Left renal pelvis (tissue), 4 donors: ENCODE measurements at regions not wholly inside any gene's neighbourhood (a gene's known extent, or its start where the extent isn't known, plus 50 kb on each side); places are given as distances from the start of the nearest gene placed in this dataset.

Experiments used
- DNase-seq, 4 donors: peaks; one replicate each; pipeline ENCODE4 v3.0.0-alpha.2; 2013; ENCODE audit warnings: low read depth in 4 of 4, low spot score in 3 of 4

DNA sequence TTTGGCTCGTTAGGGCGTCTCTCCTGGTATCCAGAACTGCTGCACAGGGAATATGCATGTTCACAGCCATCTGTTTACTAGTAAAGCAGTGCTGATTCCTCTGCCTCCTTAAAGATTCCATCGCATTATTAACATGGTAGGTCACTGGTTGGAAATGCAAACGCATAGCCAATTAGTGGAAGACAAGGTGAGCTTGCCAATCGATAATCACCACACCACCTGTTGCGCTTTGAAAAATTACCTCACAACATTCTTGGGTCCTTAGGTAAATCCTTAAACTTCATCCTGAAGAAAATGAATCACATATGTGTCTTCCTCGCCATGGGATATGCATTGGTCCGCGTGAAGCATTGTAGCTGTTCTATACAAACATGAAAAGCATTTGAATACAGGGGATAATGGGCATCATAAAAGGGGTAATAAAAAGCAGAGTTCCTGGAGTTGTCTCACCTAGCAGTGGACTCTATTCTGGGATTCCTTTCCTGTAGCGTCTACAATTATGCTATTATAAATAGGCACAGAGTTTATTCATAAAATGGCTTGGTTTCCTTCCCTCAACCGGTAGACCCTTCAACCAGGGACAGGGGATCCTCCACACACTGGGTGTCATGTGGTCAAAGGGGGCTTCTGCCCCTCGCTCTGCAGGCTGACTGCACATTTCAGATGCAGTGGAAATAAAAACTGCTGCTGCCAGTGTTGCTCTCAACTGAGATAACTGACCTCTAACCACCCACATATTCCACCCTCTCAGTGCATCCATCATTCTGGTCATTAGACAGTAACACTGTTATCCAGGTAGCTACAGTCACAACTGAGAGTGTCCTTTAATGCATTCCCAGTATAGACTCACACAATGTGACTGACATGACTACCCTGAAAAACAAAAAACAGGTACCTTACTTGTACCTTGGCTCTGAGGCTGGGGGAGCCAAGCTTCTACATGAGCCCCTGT is 389.2 kb upstream of the NFE2L3 start:
- no peak for DNase-seq

DNA sequence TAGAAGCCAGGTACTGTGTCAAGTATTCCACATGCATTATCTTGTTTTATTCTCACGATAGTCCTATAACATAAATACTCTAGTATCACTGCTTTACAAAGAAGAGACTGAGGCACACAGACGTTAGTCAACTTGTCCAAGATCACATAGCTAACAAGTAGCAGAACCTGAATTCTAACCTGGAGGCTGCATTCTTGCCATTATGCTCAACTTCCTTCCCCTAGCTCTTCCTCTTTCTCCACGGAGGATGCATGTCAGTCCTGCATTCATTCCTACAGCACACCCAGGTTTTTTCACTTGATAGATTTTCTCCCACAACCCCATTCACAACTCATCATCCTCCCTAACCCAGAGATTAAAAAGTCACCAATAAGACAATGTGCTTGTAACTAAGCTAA is 388.5 kb upstream of the NFE2L3 start:
- no peak for DNase-seq

DNA sequence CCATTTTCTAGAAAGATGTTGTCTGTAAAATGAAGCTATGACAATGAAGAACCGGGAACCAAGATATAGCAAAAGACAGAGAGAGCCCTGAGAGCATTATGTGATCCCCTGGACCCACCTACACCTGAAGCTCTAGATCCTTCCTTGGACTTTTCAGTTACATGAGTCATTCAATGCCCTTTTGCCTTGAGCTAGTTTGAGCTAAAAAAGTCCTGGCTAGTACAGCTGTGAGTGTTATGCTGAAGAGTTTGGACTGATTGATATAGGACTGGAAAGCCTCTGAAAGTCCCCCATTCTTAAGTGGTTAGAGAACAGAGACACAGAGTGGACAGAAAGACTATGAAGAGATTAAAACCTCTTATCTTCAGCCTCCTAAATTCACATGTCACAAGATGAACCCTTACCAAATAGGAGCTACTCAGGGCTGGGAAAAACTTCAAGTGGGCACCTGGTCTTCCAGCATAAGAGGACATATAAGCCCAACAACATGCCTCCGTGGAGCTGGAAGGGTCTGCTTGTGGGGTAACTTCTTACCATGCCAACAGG is 386.8 kb upstream of the NFE2L3 start:
- DNase-seq, result no peak

DNA sequence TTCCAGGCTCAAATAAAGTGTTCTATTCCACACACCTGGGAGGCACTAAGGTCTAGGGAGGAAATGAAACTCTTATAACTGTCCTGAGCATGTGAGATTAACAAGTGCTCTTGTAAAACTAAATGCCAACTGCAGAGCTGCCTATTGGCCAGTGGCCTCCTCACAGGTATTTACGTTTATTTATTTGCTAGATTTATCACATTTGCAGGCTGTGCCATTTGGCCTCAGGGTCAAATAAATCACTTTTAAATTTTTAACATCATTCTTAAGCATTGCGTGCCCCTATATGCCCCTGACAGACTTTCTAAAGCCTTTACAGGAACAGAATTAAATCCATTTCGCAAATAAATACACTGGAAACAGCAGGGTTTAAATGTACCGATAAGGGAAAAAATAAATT is 381.8 kb upstream of the NFE2L3 start:
- no peak for DNase-seq

DNA sequence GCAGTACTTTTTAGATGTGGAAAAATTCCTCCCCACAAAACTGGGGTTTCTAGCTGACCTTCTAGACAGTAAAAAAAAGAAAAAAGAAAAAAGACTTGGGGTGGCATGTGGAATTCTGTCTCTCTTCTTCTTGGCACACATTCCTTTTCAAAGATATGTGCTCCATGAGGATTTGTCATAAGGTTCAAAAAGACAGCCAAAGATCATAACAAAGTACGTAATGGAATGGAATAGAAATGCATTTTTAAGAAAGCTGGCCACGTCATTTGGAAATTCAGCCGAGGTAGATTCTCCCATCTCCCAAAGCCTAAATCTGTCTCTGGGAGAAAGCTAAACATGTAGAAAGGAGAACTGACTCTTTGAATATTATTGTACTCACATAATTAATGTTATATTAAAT is 381.3 kb upstream of the NFE2L3 start:
- no peak for DNase-seq

DNA sequence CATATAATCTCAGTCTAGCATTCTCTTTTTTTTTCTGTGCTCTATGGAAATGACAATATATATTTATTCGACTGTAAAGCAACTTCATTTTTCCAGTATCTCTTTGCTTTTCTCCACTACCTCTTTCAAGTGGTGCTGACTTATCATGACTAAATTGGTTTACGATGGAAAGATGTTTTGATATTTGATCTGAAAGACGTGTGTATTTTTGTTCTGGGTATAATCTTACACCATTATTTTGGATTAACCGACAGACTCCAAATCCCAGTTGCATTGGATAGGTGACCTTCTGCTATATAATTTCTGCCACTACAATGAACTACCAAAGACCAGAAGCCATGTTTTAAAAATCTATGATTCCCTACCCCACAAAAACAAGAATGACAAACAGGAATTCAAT is 380.5 kb upstream of the NFE2L3 start:
- DNase-seq, result no peak

DNA sequence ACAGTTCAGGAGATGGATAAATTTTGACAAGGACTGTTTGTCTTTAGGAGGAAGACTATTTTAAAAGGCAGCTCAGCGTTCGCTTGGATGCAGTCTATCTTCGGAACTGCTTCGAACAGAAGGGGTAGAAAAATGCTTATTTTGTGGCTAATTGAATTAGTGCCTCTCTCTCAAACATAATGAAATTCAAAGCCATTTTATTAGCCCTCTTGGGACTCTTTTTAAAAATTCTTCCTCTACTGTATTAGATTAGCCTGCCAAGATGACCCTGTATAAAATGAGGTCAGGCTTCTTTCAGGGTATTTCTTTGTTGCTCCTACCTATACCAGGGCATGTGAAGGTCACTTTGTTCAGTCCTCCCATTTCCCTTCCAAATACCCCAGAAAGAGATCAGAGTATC is 379.2 kb upstream of the NFE2L3 start:
- no peak for DNase-seq

DNA sequence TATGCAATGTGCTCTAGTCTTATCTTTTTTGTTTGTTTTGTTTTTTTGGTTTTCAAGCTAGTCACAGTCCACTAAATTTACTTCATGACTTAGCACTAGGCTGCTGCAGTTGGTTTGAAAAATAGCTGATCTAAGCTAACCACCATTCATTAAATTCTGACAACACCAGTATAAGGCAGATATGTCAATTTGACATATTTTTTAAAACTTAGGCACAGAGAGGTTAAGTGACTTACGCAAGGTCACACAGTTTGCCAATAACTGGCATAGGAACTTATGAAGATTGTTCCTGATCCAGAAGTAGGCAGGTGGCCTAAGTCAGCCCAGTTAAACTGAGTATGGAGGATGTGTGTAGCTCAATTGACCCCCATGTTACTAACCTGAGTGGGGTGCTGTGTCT is 377.3 kb upstream of the NFE2L3 start:
- no peak for DNase-seq

DNA sequence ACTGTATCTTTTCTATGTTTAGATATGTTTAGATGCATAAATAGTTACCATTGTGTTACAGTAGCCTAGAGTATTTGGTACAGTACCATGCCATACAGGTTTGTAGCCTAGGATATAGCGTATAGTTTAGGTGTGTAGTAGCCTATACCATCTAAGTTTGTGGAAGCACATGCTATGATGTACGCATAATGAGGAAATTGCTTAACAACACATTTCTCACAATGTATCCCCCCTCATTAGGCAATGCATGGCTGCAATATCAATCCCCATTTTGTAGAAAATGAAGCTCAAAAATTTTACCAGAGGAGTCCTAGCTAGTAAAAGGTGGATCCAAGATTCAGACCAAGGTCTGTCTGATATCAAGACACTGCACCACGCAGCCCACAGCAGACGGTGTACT is 376.4 kb upstream of the NFE2L3 start:
- no peak for DNase-seq

DNA sequence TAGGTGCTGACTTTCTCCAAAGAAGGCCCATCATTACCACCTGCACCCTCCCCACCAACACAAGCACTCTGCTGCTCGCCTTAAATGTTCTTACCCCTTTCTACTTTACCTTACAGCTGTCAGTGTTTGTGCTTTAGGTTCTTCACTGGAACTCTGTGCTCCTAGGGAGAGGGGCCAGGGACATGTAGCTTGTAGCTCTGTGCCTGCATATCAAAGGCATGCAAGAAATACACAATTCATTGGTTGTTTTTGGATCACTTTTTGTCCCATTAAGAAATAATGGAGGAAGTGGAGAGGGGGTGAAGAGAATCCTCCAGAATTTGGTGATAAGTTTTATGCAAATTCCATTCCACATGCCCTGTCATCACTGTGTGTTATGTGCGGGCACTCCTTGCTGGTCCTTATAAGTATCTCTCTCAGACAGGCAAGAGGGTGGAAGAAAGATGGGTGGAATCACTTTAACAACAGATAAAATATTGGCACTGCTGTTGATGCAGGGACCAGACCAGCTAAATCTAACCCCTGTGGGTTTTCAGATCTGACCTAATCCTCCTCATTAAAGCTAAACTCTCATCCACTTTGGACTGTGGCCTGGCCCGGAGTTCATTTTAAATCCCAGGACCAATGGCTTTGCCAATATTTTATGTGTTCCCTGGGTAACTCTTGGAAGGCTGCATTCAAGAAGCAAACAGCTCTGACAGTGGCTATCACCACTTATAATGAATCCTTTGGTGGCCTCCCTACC is 375.8 kb upstream of the NFE2L3 start:
- DNase-seq, result no peak

DNA sequence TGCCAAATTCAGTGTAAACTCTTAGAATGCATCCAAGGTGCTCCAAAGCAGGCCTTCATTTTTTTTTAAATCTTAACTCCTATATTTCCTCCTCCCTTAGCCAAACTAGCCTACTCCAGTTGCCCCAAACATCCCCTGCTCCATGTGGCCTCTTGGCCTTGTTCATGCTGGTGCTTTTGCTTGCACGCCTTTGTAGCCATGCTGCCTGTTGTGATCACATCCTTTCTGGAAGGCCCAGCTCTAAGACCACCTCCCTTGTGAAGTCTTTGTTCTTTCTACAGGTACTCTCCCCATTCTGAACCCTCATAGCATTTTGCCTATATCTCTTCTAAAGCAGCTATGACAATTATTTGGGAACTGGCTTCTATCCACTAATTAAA is 375.3 kb upstream of the NFE2L3 start:
- DNase-seq, result no peak

DNA sequence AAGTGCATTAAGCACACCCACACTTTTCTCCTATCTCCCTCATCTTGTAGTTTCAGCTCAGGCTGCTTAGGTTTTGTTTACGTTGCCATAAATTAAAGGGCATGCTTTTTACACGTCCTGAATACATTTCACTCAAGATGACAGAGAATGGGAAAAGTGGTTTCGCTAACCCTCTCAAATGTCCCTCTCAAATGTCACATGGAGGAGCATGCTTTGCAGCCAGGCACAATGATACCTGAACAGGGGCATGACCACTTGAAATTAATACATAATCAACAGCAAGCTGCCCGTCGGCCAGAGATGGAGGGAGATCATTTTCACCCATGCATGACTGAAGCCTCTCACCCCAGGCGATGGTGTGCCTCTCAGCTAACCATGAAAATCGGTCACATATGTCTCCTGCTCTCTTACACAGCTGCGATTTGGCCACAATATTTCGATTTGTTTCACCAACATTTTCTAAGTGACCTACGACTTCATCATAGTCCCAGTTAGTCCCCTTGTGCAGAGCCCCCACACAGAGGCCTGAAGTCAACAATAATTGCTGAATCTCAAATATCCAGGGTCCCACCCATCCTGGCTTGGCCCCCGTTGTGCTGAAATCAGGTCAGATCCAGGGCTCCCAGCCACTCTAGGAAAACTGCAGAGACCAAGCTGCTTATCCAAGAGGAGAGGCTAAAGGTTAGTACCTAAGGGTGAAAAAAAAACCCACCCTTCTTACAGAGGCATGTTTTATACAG is 373.9 kb upstream of the NFE2L3 start:
- peak in 1 of 4 donors; percentile 73 for DNase-seq

DNA sequence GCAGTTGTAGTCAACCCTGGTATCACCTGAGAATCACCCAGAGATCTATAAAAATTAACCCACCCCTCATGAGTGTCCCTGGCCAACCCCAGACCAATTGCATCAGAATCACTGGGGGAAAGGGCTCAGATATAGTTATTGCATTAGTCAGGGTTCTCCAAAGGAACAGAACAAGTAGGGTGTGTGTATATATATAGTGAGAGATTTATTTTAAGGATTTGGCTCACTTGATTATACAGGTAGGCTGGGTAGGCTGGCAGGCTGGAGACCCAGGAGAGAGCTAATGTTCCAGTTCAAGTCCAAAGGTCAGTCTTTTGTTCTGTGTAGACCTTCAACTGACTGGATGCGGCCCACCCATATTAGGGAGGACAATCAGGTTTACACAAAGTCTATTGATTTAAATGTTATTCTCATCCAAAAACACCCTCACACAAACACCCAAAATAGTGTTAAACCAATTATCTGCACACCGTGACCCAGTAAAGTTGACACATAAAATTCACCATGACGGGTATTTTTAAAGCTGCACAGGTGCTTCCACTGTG is 372.9 kb upstream of the NFE2L3 start:
- no peak for DNase-seq

DNA sequence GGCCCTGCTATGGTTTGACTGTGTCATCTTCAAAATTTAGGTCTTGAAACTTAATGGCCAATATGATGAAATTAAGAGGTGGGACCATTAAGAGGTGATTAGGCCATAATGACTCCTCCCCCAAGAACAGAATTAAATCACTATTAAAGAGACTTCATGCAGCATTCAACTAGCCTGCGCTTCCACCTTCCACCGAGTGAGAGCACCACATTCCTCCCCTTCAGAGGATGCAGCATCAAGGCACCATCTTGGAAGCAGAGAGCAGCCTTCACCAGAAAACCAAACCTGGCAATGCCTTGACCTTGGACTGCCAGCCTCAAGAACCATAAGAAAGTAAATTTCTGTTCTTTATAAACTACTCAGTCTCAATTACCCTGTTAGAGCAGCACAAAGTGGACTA is 371.1 kb upstream of the NFE2L3 start:
- DNase-seq, result no peak

DNA sequence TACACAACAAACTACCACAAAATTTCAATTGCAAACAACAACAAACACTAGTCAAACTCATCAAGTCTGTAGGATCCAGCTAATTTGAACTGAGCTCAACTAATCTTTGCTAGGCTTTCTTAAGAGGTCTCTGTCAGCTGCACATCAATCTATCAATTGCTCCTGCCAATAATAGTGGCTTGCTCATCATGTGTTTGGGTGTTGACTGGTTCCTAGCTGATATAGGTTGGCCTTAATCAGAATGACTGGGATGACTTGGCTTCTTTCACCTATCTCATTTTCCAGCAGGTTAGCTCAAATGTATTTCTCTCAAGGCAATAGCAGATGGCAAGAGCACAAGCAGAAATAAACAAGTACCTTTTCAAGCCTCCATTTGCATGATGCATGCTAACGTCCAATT is 370.3 kb upstream of the NFE2L3 start:
- no peak for DNase-seq

DNA sequence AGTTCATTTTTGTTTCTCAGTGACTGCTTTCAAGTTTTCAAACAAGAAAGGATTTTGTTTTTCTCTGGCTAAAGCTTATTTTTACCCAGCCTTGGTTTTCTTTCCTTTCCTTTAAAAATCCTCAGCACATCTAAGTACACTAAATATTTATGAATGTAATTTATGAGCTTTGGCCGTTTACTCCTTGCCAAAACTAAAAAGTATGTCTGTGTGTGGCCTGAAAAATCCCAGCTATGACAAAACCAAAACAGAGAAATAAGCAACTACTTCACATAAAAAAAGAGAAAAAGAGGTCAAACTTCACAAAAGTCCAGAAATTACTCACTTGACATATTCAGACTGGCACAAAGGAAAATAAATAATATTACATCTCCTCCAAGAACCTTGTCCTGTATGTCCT is 365.1 kb upstream of the NFE2L3 start:
- no peak for DNase-seq

DNA sequence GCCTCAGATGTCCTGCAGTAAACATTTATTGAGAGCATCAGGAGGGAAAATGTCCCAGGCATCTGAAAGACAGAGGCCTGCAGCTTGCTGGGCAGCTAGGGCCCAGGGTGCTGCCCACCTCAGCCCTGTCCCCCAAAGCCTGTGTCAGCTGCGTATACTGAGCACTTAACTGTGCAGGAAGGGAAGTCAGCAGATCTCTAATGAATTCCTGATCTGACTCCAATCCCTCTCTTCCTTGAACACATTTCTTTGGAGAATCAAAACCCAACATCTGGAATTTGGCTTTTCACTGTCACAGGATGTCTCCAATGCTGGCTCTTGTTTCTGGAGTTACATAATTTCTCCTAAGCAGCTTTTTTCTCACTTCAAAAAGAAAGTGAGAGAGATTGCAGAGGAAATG is 364.7 kb upstream of the NFE2L3 start:
- DNase-seq, result no peak

DNA sequence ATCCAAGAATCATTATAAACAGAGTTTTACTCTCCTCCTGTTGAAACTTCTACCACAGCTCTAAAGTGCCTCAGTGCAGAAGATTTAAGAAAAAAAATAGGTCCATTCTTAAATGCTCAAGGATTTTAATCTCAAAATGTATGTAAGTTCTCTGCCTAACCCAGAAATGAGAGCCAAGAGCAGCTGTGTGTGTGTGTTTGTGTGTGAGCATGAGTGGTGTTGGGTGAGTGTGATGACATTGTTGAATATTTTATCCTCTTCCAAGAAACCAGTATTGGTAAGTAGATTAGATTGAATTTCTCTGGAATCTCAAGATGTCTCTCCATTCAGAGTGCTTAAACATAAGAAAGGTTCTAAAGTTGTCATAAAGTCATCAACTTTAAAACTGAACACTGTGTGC is 363.6 kb upstream of the NFE2L3 start:
- no peak for DNase-seq

DNA sequence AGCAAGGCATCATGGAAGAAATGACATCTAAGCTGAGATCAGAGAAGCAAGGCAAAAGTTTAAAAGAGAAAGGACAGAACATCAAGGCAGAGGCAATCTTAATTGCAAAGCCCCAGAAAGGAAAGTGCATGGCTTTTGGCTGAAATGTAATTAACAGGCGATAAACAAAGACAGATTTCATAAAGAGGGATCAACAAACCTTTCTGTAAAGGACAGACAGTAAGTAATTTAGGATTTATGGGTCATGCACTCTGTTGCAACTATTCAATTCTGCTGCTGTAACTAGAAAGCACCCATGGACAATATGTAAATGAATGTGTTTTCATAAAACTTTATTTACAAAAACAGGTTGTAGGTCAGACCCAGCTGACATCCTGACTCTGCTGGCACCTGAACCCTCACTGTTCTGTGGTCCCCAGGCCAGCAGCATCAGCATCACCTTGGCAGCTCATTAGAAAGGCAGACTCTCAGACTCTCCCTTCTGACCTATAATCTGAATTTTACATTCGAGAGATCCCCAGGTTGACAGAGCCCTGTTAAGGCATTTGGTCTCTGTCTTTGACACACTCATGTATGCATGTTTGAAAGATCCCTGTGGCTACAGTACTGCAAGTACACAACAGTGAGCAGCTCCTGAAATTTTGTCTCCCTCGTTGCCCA is 362.9 kb upstream of the NFE2L3 start:
- no peak for DNase-seq
